ENCODE measurements at regions not wholly inside any gene's neighbourhood (a gene's known extent, or its start where the extent isn't known, plus 50 kb on each side); places are given as distances from the start of the nearest gene placed in this dataset.

DNA sequence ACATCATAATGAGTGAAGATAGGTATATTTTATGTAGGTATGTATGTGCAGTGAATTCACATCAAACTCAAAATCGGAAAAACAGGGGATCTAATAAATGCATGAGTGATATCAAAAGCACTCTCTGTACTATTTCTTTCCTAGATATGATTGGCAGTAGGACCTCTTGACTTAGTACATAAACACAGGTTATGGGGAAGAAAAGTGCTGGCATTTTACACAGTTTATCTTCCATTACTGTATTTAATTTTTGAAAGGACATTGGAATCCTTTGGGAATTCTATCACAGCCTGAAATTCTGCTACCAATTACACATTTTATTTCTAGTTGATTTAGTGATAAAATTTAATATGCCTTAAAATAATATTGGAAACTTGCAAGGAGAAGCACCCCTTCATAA is 470.5 kb upstream of the ONECUT1 start:
- no peaks in the 10 kb centered on the region for H3K27me3 ChIP-seq
- no peaks in the 10 kb centered on the region for H3K9me3 ChIP-seq
- intact Hi-C loops (cut with DNase I; ENCODE audit: low total_unique reads), result no loop called here
- H3K4me1 ChIP-seq, result no peaks in the 10 kb centered on the region
- no peak overlapping the region for H3K4me3 ChIP-seq
- TF ChIP-seq, protein P1, sequence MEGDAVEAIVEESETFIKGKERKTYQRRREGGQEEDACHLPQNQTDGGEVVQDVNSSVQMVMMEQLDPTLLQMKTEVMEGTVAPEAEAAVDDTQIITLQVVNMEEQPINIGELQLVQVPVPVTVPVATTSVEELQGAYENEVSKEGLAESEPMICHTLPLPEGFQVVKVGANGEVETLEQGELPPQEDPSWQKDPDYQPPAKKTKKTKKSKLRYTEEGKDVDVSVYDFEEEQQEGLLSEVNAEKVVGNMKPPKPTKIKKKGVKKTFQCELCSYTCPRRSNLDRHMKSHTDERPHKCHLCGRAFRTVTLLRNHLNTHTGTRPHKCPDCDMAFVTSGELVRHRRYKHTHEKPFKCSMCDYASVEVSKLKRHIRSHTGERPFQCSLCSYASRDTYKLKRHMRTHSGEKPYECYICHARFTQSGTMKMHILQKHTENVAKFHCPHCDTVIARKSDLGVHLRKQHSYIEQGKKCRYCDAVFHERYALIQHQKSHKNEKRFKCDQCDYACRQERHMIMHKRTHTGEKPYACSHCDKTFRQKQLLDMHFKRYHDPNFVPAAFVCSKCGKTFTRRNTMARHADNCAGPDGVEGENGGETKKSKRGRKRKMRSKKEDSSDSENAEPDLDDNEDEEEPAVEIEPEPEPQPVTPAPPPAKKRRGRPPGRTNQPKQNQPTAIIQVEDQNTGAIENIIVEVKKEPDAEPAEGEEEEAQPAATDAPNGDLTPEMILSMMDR (IDR thresholded peaks at IDR 0.05), result no peak
- no peak for TF ChIP-seq POLR2A (IDR thresholded peaks at IDR 0.05)
- H3K36me3 ChIP-seq, result no peaks in the 10 kb centered on the region
- DNase-seq, result no peak
- H3K27ac ChIP-seq, result no peak overlapping the region

DNA sequence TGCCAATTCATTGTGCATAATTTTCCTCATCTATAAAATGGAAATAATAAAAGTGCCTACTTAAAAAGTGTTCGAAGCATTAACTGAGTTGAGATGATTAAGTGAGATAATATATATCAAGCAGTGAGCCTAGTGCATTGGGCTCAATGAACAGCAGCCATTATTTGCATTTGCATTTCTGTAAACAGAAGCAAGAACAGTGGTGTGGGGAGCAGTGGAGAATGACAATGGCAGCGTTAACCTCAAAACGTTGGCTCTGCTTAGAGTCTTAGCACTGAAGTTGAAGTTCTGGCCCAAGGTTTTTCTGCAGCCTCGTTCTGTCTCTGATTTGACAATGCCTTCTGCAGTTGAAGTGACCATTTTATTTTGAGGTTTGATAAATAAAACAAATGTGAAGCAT is 466.3 kb upstream of the ONECUT1 start:
- H3K36me3 ChIP-seq, result no peaks in the 10 kb centered on the region
- intact Hi-C loops (cut with DNase I; ENCODE audit: low total_unique reads), result no loop called here

DNA sequence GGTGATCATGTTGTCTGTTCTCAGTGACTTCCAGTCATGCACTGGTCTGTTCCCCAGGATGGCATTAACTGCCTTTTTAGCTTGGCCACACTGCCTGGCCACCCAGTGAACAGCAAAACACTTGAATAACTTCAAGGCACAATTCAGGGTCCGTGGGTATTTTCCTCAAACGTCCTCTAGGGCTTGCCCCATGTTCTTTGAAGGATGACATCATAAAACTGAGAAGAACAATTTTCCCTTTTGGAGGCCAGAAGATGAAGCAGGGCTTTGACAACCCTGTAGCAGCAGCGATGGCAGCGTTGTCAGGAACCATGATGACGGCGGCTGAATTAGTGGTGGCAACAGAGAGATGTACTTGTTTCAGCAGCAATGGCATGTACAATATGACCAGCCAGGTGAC is 465.9 kb upstream of the ONECUT1 start:
- Histone ChIP-seq H3K4me3 (no peak overlapping the region), H3K9me3 (no peaks in the 10 kb centered on the region), H3K27me3 (no peaks in the 10 kb centered on the region), H3K27ac (no peak overlapping the region), H3K4me1 (no peaks in the 10 kb centered on the region), H3K36me3 (no peaks in the 10 kb centered on the region)
- no peak for DNase-seq
- intact Hi-C loops (cut with DNase I; ENCODE audit: low total_unique reads), result no loop called here
- no peak for TF ChIP-seq POLR2A (IDR thresholded peaks at IDR 0.05)
- TF ChIP-seq, protein P1 (IDR thresholded peaks at IDR 0.05), result no peak

More for the DNA sequence above, 466.3 kb upstream of the ONECUT1 start:
- Histone ChIP-seq H3K27me3 (no peaks in the 10 kb centered on the region), H3K9me3 (no peaks in the 10 kb centered on the region), H3K4me3 (no peak overlapping the region), H3K4me1 (no peaks in the 10 kb centered on the region), H3K27ac (no peak overlapping the region)
- no peak for TF ChIP-seq POLR2A (IDR thresholded peaks at IDR 0.05)
- TF ChIP-seq, protein P1 (IDR thresholded peaks at IDR 0.05), result no peak
- DNase-seq, result no peak

DNA sequence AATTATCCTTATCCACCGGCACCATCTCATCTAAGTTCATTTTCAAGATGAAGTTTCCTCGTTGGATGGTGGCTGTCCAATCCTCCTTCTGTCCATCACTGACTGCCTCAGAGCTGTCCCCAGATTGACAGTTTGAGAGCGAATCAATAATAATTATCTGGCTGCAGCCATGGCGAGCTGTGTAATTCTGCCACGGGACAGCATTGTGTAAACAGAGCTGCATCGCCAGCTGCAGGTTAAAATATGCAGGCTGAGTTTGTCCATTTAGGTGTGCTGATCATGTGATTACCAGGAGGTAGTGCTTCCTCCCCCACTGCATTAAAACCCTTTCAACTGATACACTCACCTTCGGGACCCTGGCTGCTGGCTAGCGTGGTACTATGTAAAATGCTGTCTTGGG is 461.9 kb upstream of the ONECUT1 start:
- H3K27ac ChIP-seq, result no peak overlapping the region
- TF ChIP-seq POLR2A (IDR thresholded peaks at IDR 0.05), result no peak
- TF ChIP-seq, protein P1 (IDR thresholded peaks at IDR 0.05), result no peak
- intact Hi-C loops (cut with DNase I; ENCODE audit: low total_unique reads), result no loop called here
- no peak for DNase-seq
- H3K9me3 ChIP-seq, result no peaks in the 10 kb centered on the region
- no peaks in the 10 kb centered on the region for H3K4me1 ChIP-seq
- no peaks in the 10 kb centered on the region for H3K36me3 ChIP-seq
- H3K27me3 ChIP-seq, result no peaks in the 10 kb centered on the region
- no peak overlapping the region for H3K4me3 ChIP-seq

DNA sequence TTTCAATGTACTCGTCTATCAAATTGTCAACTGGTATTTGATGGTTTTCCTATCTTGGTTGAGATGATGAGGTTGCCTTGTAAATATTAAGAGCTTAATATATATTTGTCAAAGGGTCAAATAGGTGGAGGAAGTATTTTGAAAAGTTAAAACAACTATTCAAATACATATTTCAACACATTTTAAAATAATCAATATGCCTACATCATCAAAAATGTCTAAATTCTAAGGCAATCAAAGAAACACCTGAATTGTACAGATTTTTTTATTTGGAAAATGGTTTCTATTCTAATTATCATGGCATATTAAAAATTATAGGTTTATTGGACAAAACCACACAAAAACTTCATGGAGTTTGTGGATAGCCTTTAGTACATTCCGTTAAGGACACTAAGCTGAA is 461.4 kb upstream of the ONECUT1 start:
- Histone ChIP-seq H3K36me3 (no peaks in the 10 kb centered on the region), H3K4me1 (no peaks in the 10 kb centered on the region), H3K4me3 (no peak overlapping the region), H3K9me3 (no peaks in the 10 kb centered on the region), H3K27me3 (no peaks in the 10 kb centered on the region), H3K27ac (no peak overlapping the region)
- DNase-seq, result no peak
- TF ChIP-seq POLR2A (IDR thresholded peaks at IDR 0.05), result no peak
- TF ChIP-seq, protein P1 (IDR thresholded peaks at IDR 0.05), result no peak
- intact Hi-C loops (cut with DNase I; ENCODE audit: low total_unique reads), result no loop called here

Data from uterus (tissue), 3 donors.